RWPE2 (cell line): ENCODE measurements at regions not wholly inside any gene's neighbourhood (a gene's known extent, or its start where the extent isn't known, plus 50 kb on each side); places are given as distances from the start of the nearest gene placed in this dataset.

Experiments used
- ATAC-seq: fragments of 200-7000 bp; cut with Tn5 transposase; 3 replicates; pipeline ENCODE4 v1.9.1; 2021; ENCODE audit warnings: low read depth
- DNase-seq: peaks from one replicate; pipeline ENCODE4 v3.0.0-alpha.2; 2020; ENCODE audit warnings: low spot score
- H3K27ac ChIP-seq: fragments of 450-650 bp; 2 replicates; pipeline ENCODE4 v1.5.1; 2017; ENCODE audit warnings: mild to moderate bottlenecking; ENCODE audit not compliant: poor library complexity, severe bottlenecking
- H3K27me3 ChIP-seq: fragments of 250-450 bp; sonication (Bioruptor Pico); 2 replicates; pipeline ENCODE4 v1.5.1; 2021; ENCODE audit warnings: mild to moderate bottlenecking, moderate library complexity; ENCODE audit not compliant: insufficient read depth, poor library complexity, severe bottlenecking
- H3K36me3 ChIP-seq: fragments of 250-450 bp; sonication (Bioruptor Pico); 2 replicates; pipeline ENCODE4 v1.5.1; 2020; ENCODE audit warnings: low read depth, mild to moderate bottlenecking, moderate library complexity
- H3K4me1 ChIP-seq: fragments of 250-450 bp; sonication (Bioruptor Pico); 2 replicates; pipeline ENCODE4 v1.5.1; 2021; ENCODE audit warnings: mild to moderate bottlenecking, moderate library complexity; ENCODE audit not compliant: insufficient read depth, poor library complexity, severe bottlenecking
- H3K4me3 ChIP-seq: fragments of 250-450 bp; sonication (Bioruptor Pico); 2 replicates; pipeline ENCODE4 v1.5.1; 2021; ENCODE audit warnings: mild to moderate bottlenecking, moderate library complexity; ENCODE audit not compliant: severe bottlenecking
- H3K9me3 ChIP-seq: fragments of 250-450 bp; sonication (Bioruptor Pico); 2 replicates; pipeline ENCODE4 v1.5.1; 2021; ENCODE audit warnings: mild to moderate bottlenecking, moderate library complexity; ENCODE audit not compliant: severe bottlenecking
- TF ChIP-seq, protein P1 (sequence below): fragments of 450-650 bp; IDR thresholded peaks from one replicate; pipeline ENCODE4 v1.5.1; 2017; ENCODE audit warnings: mild to moderate bottlenecking, moderate library complexity; ENCODE audit not compliant: poor library complexity, severe bottlenecking

DNA sequence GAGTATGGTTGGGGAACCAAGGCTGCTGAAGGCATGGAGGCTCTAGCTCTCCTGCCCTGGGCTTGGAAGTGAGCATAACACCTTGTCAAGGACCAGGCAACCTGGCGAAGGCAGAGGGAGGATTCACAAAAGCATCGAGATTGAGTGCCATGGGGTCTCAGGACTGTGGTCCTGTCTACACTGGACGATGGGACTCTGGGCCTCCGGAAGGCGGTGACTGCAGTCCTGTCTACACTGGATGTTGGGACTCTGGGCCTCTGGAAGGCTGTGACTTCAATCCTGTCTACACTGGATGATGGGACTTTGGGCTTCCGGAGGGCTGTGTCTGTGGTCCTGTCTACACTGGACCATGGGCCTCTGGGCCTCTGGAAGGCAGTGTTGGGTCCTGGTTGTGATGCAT is 290.4 kb downstream of the TEX29 start:
- no peaks in the 10 kb centered on the region for H3K27me3 ChIP-seq
- TF ChIP-seq, protein P1, sequence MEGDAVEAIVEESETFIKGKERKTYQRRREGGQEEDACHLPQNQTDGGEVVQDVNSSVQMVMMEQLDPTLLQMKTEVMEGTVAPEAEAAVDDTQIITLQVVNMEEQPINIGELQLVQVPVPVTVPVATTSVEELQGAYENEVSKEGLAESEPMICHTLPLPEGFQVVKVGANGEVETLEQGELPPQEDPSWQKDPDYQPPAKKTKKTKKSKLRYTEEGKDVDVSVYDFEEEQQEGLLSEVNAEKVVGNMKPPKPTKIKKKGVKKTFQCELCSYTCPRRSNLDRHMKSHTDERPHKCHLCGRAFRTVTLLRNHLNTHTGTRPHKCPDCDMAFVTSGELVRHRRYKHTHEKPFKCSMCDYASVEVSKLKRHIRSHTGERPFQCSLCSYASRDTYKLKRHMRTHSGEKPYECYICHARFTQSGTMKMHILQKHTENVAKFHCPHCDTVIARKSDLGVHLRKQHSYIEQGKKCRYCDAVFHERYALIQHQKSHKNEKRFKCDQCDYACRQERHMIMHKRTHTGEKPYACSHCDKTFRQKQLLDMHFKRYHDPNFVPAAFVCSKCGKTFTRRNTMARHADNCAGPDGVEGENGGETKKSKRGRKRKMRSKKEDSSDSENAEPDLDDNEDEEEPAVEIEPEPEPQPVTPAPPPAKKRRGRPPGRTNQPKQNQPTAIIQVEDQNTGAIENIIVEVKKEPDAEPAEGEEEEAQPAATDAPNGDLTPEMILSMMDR: no peak
- no peak overlapping the region for H3K4me3 ChIP-seq
- H3K27ac ChIP-seq: no peak overlapping the region
- no peaks in the 10 kb centered on the region for H3K9me3 ChIP-seq
- no peaks in the 10 kb centered on the region for H3K36me3 ChIP-seq
- ATAC-seq (no peak), DNase-seq (no peak)
- H3K4me1 ChIP-seq: no peaks in the 10 kb centered on the region

DNA sequence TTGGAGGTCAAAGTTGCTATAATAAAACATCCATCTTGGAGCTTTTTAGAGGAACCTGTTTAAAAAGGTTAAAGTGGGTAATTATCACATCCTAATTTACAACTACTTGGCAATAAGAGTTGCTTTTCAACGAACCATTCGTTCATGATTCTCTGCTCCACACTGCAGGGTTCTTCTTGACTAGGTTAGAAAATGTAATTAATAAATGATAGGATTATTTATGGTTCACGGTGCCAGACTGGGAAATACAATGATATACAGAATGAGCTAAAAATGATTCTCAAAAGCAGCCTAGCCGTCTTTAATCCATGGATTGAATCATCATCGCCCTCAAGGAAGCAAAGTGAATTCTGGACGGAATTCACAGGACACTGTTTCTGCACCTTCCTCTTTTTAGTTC is 291.2 kb downstream of the TEX29 start:
- TF ChIP-seq, protein P1: no peak
- ATAC-seq (no peak), DNase-seq (no peak)
- Histone ChIP-seq H3K9me3 (no peaks in the 10 kb centered on the region), H3K27me3 (no peaks in the 10 kb centered on the region), H3K4me3 (no peak overlapping the region), H3K36me3 (no peaks in the 10 kb centered on the region), H3K27ac (no peak overlapping the region), H3K4me1 (no peaks in the 10 kb centered on the region)

DNA sequence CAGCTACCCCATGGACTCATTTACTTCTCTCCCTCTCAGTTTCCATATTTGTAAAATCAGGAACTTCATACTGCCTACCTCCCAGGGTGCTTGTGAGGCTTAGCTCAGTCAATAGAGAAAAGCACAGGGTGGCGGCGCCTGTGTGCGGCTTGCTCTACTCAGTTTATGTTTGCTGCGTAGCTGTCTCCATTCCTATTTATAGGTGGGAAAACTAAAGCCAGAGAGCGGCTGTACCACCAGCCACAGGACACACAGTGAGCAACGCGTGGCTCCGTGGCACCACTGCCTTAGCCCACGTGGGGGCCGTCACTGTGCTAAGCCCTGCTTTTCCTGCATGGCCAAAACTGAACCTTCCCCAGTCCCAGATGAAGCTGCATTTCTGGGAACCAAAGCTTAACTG is 292.4 kb downstream of the TEX29 start:
- Histone ChIP-seq H3K27ac (no peak overlapping the region), H3K4me1 (no peaks in the 10 kb centered on the region), H3K9me3 (no peaks in the 10 kb centered on the region), H3K4me3 (no peak overlapping the region), H3K27me3 (no peaks in the 10 kb centered on the region), H3K36me3 (no peaks in the 10 kb centered on the region)
- DNase-seq (no peak), ATAC-seq (no peak)
- TF ChIP-seq, protein P1: no peak

DNA sequence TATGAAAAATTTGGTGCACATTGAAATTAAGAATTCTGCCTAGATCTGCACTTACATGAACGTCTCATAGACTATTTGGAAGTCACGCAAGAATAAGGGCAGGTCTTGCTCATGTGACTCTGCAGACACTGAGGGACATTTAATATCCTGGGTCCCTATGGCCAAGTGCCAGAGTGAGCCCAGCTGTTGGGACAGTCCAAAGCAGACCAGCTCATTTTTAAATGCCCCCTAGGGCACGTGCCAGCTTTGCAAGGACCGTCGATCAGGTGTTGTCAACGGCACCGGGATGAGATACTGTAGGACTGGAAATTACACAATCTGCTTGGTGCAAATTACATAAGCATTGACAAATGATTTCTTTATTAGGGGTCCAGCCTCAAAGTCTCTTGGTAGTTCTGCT is 293.6 kb downstream of the TEX29 start:
- DNase-seq (no peak), ATAC-seq (no peak)
- H3K27me3 ChIP-seq: peaks cover 2% of the 10 kb centered on the region
- H3K4me1 ChIP-seq: no peaks in the 10 kb centered on the region
- H3K9me3 ChIP-seq: no peaks in the 10 kb centered on the region
- H3K36me3 ChIP-seq: no peaks in the 10 kb centered on the region
- TF ChIP-seq, protein P1: no peak
- H3K4me3 ChIP-seq: no peak overlapping the region
- H3K27ac ChIP-seq: no peak overlapping the region

DNA sequence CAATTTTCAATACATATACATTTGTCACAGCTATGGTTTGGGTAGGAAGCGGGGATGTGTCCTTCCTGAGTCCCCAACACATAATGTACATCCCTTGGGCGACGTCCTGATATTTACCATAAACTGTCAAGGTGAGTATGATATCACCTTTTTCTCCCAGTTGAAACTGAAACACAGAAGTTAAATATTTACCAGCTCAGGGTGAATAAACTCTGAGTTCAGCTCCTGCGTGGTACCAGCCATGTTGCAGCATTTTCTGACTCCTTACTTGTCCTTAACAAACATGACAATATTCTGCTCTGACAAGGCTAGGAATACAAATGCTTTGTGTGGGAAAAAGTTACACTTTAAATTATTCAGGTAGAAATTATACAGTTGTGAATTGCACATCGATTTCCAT is 294.2 kb downstream of the TEX29 start:
- ATAC-seq: no peak

More for the DNA sequence above, 294.2 kb downstream of the TEX29 start:
- TF ChIP-seq, protein P1: no peak
- no peaks in the 10 kb centered on the region for H3K36me3 ChIP-seq
- H3K9me3 ChIP-seq: no peaks in the 10 kb centered on the region
- no peak for DNase-seq
- no peaks in the 10 kb centered on the region for H3K4me1 ChIP-seq
- peaks cover 6% of the 10 kb centered on the region for H3K27me3 ChIP-seq
- no peak overlapping the region for H3K27ac ChIP-seq
- H3K4me3 ChIP-seq: no peak overlapping the region
